IPS-NIHi11 (cell line): ENCODE measurements at regions not wholly inside any gene's neighbourhood (a gene's known extent, or its start where the extent isn't known, plus 50 kb on each side); places are given as distances from the start of the nearest gene placed in this dataset.
"Not testable (repeated sequence)": the region's sequence is repeated elsewhere in the genome, so short reads cannot be mapped to it uniquely, and the experiment has no call there.

Experiments
- DNase-seq: peaks from one replicate; pipeline ENCODE4 v3.0.0; 2012; ENCODE audit warnings: mixed read lengths, low spot score

- DNase-seq = no peak
Observed at GRCh38 chr10:31187607-31188210, 131.3 kb upstream of the ZEB1 start.

- no peak for DNase-seq
Observed at GRCh38 chr10:31188792-31189406, 130.1 kb upstream of the ZEB1 start.

GRCh38 chr10:31190488-31190887, 128.5 kb upstream of the ZEB1 start:
- DNase-seq = no peak

- no peak for DNase-seq
Observed at GRCh38 chr10:31192475-31192874, 126.5 kb upstream of the ZEB1 start.

- DNase-seq = no peak
Observed at GRCh38 chr10:31194986-31195385, 124.0 kb upstream of the ZEB1 start.

GRCh38 chr10:31197886-31198285, 121.1 kb upstream of the ZEB1 start:
- DNase-seq = no peak

GRCh38 chr10:31204090-31204489, 114.9 kb upstream of the ZEB1 start:
- no peak for DNase-seq

- no peak for DNase-seq
Observed at GRCh38 chr10:31207636-31208035, 111.4 kb upstream of the ZEB1 start.

GRCh38 chr10:31209478-31209877, 109.5 kb upstream of the ZEB1 start:
- DNase-seq = no peak

- DNase-seq = no peak
Observed at GRCh38 chr10:31210190-31210589, 108.8 kb upstream of the ZEB1 start.

GRCh38 chr10:31213959-31214358, 105.1 kb upstream of the ZEB1 start:
- no peak for DNase-seq

GRCh38 chr10:31215052-31215451, 104.0 kb upstream of the ZEB1 start:
- no peak for DNase-seq

- DNase-seq = no peak
Observed at GRCh38 chr10:31219306-31219705, 99.7 kb upstream of the ZEB1 start.

GRCh38 chr10:31228780-31229179, 90.2 kb upstream of the ZEB1 start:
- DNase-seq = not testable (repeated sequence)

- DNase-seq = no peak
Observed at GRCh38 chr10:31239961-31240360, 79.1 kb upstream of the ZEB1 start.

GRCh38 chr10:31242902-31243301, 76.1 kb upstream of the ZEB1 start:
- DNase-seq = peak; percentile 14

GRCh38 chr10:31251118-31251517, 67.9 kb upstream of the ZEB1 start:
- DNase-seq = not testable (repeated sequence)

GRCh38 chr10:31253237-31253636, 65.8 kb upstream of the ZEB1 start:
- no peak for DNase-seq

- no peak for DNase-seq
Observed at GRCh38 chr10:31261511-31262311, 57.3 kb upstream of the ZEB1 start.

- DNase-seq = no peak
Observed at GRCh38 chr10:31262672-31263071, 56.3 kb upstream of the ZEB1 start.

- DNase-seq = no peak
Observed at GRCh38 chr10:31263903-31264302, 55.1 kb upstream of the ZEB1 start.

GRCh38 chr10:31268444-31269303, 50.3 kb upstream of the ZEB1 start:
- DNase-seq = no peak
